PC-3 (cell line): ENCODE measurements at regions not wholly inside any gene's neighbourhood (a gene's known extent, or its start where the extent isn't known, plus 50 kb on each side); places are given as distances from the start of the nearest gene placed in this dataset.

Experiments used
- EZH2 ChIP-seq: fragments of 300-600 bp; sonication (generic); IDR thresholded peaks from one replicate; pipeline ENCODE4 v1.6.1; 2017; ENCODE audit warnings: antibody characterized with exemption, mild to moderate bottlenecking, low read length; ENCODE audit not compliant: unreplicated experiment
- TF ChIP-seq, protein P1 (sequence below): fragments of 300-600 bp; sonication (generic); conservative IDR thresholded peaks from 2 replicates; pipeline ENCODE4 v1.5.1; 2017; ENCODE audit warnings: antibody characterized with exemption, low read depth, mild to moderate bottlenecking, low read length

- TF ChIP-seq, protein P1, sequence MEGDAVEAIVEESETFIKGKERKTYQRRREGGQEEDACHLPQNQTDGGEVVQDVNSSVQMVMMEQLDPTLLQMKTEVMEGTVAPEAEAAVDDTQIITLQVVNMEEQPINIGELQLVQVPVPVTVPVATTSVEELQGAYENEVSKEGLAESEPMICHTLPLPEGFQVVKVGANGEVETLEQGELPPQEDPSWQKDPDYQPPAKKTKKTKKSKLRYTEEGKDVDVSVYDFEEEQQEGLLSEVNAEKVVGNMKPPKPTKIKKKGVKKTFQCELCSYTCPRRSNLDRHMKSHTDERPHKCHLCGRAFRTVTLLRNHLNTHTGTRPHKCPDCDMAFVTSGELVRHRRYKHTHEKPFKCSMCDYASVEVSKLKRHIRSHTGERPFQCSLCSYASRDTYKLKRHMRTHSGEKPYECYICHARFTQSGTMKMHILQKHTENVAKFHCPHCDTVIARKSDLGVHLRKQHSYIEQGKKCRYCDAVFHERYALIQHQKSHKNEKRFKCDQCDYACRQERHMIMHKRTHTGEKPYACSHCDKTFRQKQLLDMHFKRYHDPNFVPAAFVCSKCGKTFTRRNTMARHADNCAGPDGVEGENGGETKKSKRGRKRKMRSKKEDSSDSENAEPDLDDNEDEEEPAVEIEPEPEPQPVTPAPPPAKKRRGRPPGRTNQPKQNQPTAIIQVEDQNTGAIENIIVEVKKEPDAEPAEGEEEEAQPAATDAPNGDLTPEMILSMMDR = no peak
- TF ChIP-seq EZH2 = no peak
Measured at GRCh38 chr6:139632840-139633239, 258.4 kb upstream of the CITED2 start.
